ENCODE measurements at regions not wholly inside any gene's neighbourhood (a gene's known extent, or its start where the extent isn't known, plus 50 kb on each side); places are given as distances from the start of the nearest gene placed in this dataset.

DNA sequence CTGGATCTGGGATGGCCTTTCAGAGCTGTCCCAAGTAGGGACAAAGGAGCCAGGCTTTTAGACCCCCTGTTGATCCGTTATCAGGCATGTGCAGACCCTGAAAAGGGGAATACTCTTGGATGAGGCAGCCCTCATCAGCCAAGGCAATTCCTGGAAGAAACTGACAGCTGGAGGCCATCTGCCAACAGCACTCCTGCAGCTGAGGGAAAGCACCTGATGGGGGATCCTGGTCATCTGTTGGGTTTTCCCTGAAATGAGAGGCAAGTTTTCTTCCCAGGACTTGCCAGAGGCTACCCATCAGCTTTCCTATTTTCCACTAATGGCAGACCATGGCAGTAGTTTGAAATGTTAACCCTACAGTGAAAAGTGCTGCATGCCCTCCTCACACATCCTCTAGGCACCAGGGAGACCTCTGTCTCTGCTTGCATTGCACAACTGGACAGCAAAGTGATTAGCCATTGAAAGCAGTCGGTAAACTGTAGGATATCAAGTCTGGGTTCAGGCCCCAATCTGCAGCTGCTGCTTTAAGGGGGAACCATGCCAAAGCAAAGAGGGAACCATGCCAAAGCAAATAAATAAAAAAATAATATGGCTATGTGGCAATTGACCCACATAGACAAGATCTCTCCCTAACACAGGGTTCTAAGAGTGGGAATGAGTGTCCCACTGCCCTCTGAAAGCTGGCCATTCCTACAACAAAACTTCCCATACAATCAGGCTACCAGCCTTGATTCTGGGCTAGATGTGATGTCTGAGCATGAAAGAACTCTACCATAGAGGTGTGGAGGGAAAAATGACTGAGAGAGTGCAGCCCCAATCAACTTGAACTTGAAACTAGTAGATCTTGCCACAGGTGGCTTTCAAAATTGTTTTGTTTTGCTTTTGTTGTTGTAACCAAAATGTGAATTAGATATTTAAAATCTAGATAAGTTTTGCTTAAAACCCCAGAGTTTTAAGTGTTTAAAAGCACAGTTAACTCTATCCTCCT is 232.0 kb upstream of the STT3B start:
- H2AFZ ChIP-seq (ENCODE audit: low read length): no peak overlapping the region
- no peak overlapping the region for H3K4me2 ChIP-seq (ENCODE audit: low read depth, low read length, poor library complexity, severe bottlenecking)
- H3K9me3 ChIP-seq (ENCODE audit: low read length): no peaks in the 10 kb centered on the region
- no peak overlapping the region for H3K4me3 ChIP-seq (ENCODE audit: low read length)
- H3K36me3 ChIP-seq (ENCODE audit: insufficient read depth, low read length): no peaks in the 10 kb centered on the region
- H3K9ac ChIP-seq (ENCODE audit: low read length): no peak overlapping the region
- H3K79me2 ChIP-seq (ENCODE audit: low read length): no peaks in the 10 kb centered on the region
- H3K4me1 ChIP-seq (ENCODE audit: low read length): no peaks in the 10 kb centered on the region
- H4K20me1 ChIP-seq (ENCODE audit: insufficient read depth, low read depth, low read length): no peaks in the 10 kb centered on the region
- DNase-seq: no peak
- H3K27ac ChIP-seq (ENCODE audit: low read length): no peak overlapping the region
- H3K9me2 ChIP-seq (replicated peaks; ENCODE audit: insufficient read depth, low read length): no peaks in the 10 kb centered on the region
- H3K27me3 ChIP-seq (ENCODE audit: low read length): no peaks in the 10 kb centered on the region

GRCh38 chr3:31302343-31302742 is 230.4 kb upstream of the STT3B start:
- Histone ChIP-seq H3K4me1 (ENCODE audit: low read length) (no peaks in the 10 kb centered on the region), H3K36me3 (ENCODE audit: insufficient read depth, low read length) (no peaks in the 10 kb centered on the region), H3K27ac (ENCODE audit: low read length) (no peak overlapping the region), H3K27me3 (ENCODE audit: low read length) (no peaks in the 10 kb centered on the region), H3K4me2 (ENCODE audit: low read depth, low read length, poor library complexity, severe bottlenecking) (no peak overlapping the region), H3K9me3 (ENCODE audit: low read length) (no peaks in the 10 kb centered on the region), H2AFZ (ENCODE audit: low read length) (no peak overlapping the region), H3K79me2 (ENCODE audit: low read length) (no peaks in the 10 kb centered on the region), H4K20me1 (ENCODE audit: insufficient read depth, low read depth, low read length) (no peaks in the 10 kb centered on the region), H3K9me2 (replicated peaks; ENCODE audit: insufficient read depth, low read length) (no peaks in the 10 kb centered on the region), H3K9ac (ENCODE audit: low read length) (no peak overlapping the region), H3K4me3 (ENCODE audit: low read length) (no peak overlapping the region)
- DNase-seq: no peak

- Histone ChIP-seq H3K4me2 (ENCODE audit: low read depth, low read length, poor library complexity, severe bottlenecking) (no peak overlapping the region), H4K20me1 (ENCODE audit: insufficient read depth, low read depth, low read length) (no peaks in the 10 kb centered on the region), H3K4me3 (ENCODE audit: low read length) (no peak overlapping the region), H3K36me3 (ENCODE audit: insufficient read depth, low read length) (no peaks in the 10 kb centered on the region), H3K27me3 (ENCODE audit: low read length) (no peaks in the 10 kb centered on the region), H3K27ac (ENCODE audit: low read length) (no peak overlapping the region), H3K9ac (ENCODE audit: low read length) (no peak overlapping the region), H3K9me2 (replicated peaks; ENCODE audit: insufficient read depth, low read length) (no peaks in the 10 kb centered on the region), H3K4me1 (ENCODE audit: low read length) (no peaks in the 10 kb centered on the region), H3K9me3 (ENCODE audit: low read length) (no peaks in the 10 kb centered on the region), H3K79me2 (ENCODE audit: low read length) (no peaks in the 10 kb centered on the region), H2AFZ (ENCODE audit: low read length) (no peak overlapping the region)
- no peak for DNase-seq
Observed at GRCh38 chr3:31305340-31305739, 227.4 kb upstream of the STT3B start.

- Histone ChIP-seq H4K20me1 (ENCODE audit: insufficient read depth, low read depth, low read length) (no peaks in the 10 kb centered on the region), H3K9me2 (replicated peaks; ENCODE audit: insufficient read depth, low read length) (no peaks in the 10 kb centered on the region), H3K9ac (ENCODE audit: low read length) (no peak overlapping the region), H3K4me2 (ENCODE audit: low read depth, low read length, poor library complexity, severe bottlenecking) (no peak overlapping the region), H3K9me3 (ENCODE audit: low read length) (no peaks in the 10 kb centered on the region), H3K27me3 (ENCODE audit: low read length) (no peaks in the 10 kb centered on the region), H3K36me3 (ENCODE audit: insufficient read depth, low read length) (no peaks in the 10 kb centered on the region), H2AFZ (ENCODE audit: low read length) (no peak overlapping the region), H3K4me3 (ENCODE audit: low read length) (no peak overlapping the region), H3K79me2 (ENCODE audit: low read length) (no peaks in the 10 kb centered on the region), H3K4me1 (ENCODE audit: low read length) (no peaks in the 10 kb centered on the region), H3K27ac (ENCODE audit: low read length) (no peak overlapping the region)
- no peak for DNase-seq
Observed at GRCh38 chr3:31307131-31307785, 225.5 kb upstream of the STT3B start.

DNA sequence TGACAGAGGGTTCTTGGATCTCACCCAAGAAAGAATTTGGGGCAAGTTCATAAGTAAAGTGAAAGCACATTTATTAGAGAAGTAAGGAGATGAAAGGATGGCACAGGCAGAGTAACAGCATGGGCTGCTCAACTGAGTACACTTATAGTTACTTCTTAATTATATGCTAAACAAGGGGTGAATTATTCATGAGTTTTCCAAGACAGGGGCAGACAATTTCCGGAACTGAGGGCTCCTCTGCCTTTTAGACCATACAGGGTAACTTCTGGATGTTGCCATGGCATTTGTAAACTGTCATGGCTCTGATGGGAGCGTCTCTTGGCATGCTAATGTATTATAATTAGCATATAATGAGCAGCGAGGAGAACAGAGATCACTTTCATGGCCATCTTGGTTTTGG is 221.2 kb upstream of the STT3B start:
- no peaks in the 10 kb centered on the region for H4K20me1 ChIP-seq (ENCODE audit: insufficient read depth, low read depth, low read length)
- H3K4me2 ChIP-seq (ENCODE audit: low read depth, low read length, poor library complexity, severe bottlenecking): no peak overlapping the region
- H3K9ac ChIP-seq (ENCODE audit: low read length): no peak overlapping the region
- H3K9me2 ChIP-seq (replicated peaks; ENCODE audit: insufficient read depth, low read length): no peaks in the 10 kb centered on the region
- no peaks in the 10 kb centered on the region for H3K4me1 ChIP-seq (ENCODE audit: low read length)
- H3K27me3 ChIP-seq (ENCODE audit: low read length): no peaks in the 10 kb centered on the region
- no peak overlapping the region for H3K27ac ChIP-seq (ENCODE audit: low read length)
- no peaks in the 10 kb centered on the region for H3K79me2 ChIP-seq (ENCODE audit: low read length)
- no peak overlapping the region for H3K4me3 ChIP-seq (ENCODE audit: low read length)
- H2AFZ ChIP-seq (ENCODE audit: low read length): no peak overlapping the region
- H3K36me3 ChIP-seq (ENCODE audit: insufficient read depth, low read length): no peaks in the 10 kb centered on the region
- H3K9me3 ChIP-seq (ENCODE audit: low read length): no peaks in the 10 kb centered on the region
- no peak for DNase-seq

GRCh38 chr3:31312400-31312799 is 220.3 kb upstream of the STT3B start:
- no peaks in the 10 kb centered on the region for H3K9me2 ChIP-seq (replicated peaks; ENCODE audit: insufficient read depth, low read length)
- no peaks in the 10 kb centered on the region for H3K9me3 ChIP-seq (ENCODE audit: low read length)
- no peak overlapping the region for H3K4me2 ChIP-seq (ENCODE audit: low read depth, low read length, poor library complexity, severe bottlenecking)
- no peak overlapping the region for H3K27ac ChIP-seq (ENCODE audit: low read length)
- no peak overlapping the region for H3K9ac ChIP-seq (ENCODE audit: low read length)
- no peak for DNase-seq
- H3K4me1 ChIP-seq (ENCODE audit: low read length): no peaks in the 10 kb centered on the region
- H3K36me3 ChIP-seq (ENCODE audit: insufficient read depth, low read length): no peaks in the 10 kb centered on the region
- H3K79me2 ChIP-seq (ENCODE audit: low read length): no peaks in the 10 kb centered on the region
- no peaks in the 10 kb centered on the region for H3K27me3 ChIP-seq (ENCODE audit: low read length)
- no peak overlapping the region for H2AFZ ChIP-seq (ENCODE audit: low read length)
- no peak overlapping the region for H3K4me3 ChIP-seq (ENCODE audit: low read length)
- H4K20me1 ChIP-seq (ENCODE audit: insufficient read depth, low read depth, low read length): no peaks in the 10 kb centered on the region

DNA sequence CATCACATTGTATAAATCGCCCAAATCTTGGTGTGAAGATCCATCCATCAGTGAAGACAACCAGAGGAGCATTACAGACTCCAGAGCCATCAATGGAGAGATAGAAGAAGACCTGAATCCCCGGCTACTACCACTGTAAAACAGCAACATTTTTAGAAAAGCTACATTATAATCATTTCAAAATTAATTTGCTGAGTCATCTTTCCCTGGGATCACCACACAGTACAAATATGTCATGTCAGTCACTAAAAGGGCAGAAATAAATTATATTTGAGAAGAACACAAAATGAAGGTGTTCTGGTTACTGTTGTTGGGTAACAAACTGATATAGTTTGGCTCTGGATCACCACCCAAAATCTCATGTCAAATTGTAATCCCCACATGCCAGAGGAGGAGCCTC is 218.5 kb upstream of the STT3B start:
- H3K9ac ChIP-seq (ENCODE audit: low read length): no peak overlapping the region
- H3K36me3 ChIP-seq (ENCODE audit: insufficient read depth, low read length): no peaks in the 10 kb centered on the region
- no peak overlapping the region for H3K27ac ChIP-seq (ENCODE audit: low read length)
- H4K20me1 ChIP-seq (ENCODE audit: insufficient read depth, low read depth, low read length): no peaks in the 10 kb centered on the region
- H3K27me3 ChIP-seq (ENCODE audit: low read length): no peaks in the 10 kb centered on the region
- no peaks in the 10 kb centered on the region for H3K4me1 ChIP-seq (ENCODE audit: low read length)
- no peaks in the 10 kb centered on the region for H3K9me2 ChIP-seq (replicated peaks; ENCODE audit: insufficient read depth, low read length)
- no peak for DNase-seq
- no peak overlapping the region for H3K4me2 ChIP-seq (ENCODE audit: low read depth, low read length, poor library complexity, severe bottlenecking)
- no peak overlapping the region for H2AFZ ChIP-seq (ENCODE audit: low read length)
- no peaks in the 10 kb centered on the region for H3K9me3 ChIP-seq (ENCODE audit: low read length)
- H3K4me3 ChIP-seq (ENCODE audit: low read length): no peak overlapping the region
- H3K79me2 ChIP-seq (ENCODE audit: low read length): no peaks in the 10 kb centered on the region

DNA sequence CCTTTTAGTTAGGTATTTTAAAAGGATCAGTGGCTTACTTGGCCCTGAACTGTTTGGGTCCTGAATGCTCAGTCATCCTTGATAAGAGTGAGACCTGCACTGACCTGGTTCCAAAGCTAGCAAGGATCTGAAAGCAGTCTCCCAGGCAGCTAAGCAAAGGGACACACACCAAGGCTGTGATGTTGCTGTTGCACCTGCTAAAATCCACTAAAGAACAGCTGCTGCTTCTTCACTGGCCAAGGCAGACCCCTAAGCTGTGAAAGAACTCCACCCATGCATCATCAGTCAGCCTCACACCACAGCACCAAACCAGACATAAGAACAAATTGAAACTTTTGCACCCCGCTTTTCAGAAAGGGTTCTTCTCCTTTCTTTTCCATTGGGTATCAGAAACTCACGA is 213.4 kb upstream of the STT3B start:
- H3K9me2 ChIP-seq (replicated peaks; ENCODE audit: insufficient read depth, low read length): no peaks in the 10 kb centered on the region
- H3K4me2 ChIP-seq (ENCODE audit: low read depth, low read length, poor library complexity, severe bottlenecking): no peak overlapping the region
- H3K9ac ChIP-seq (ENCODE audit: low read length): no peak overlapping the region
- no peaks in the 10 kb centered on the region for H3K79me2 ChIP-seq (ENCODE audit: low read length)
- no peaks in the 10 kb centered on the region for H4K20me1 ChIP-seq (ENCODE audit: insufficient read depth, low read depth, low read length)
- H3K27me3 ChIP-seq (ENCODE audit: low read length): no peaks in the 10 kb centered on the region
- H3K36me3 ChIP-seq (ENCODE audit: insufficient read depth, low read length): no peaks in the 10 kb centered on the region
- no peak overlapping the region for H3K27ac ChIP-seq (ENCODE audit: low read length)
- no peak overlapping the region for H3K4me3 ChIP-seq (ENCODE audit: low read length)
- H2AFZ ChIP-seq (ENCODE audit: low read length): no peak overlapping the region
- DNase-seq: no peak
- H3K9me3 ChIP-seq (ENCODE audit: low read length): no peaks in the 10 kb centered on the region
- no peaks in the 10 kb centered on the region for H3K4me1 ChIP-seq (ENCODE audit: low read length)
